Keratinocyte (primary cell): ENCODE measurements at regions not wholly inside any gene's neighbourhood (a gene's known extent, or its start where the extent isn't known, plus 50 kb on each side); places are given as distances from the start of the nearest gene placed in this dataset.

ENCODE experiments used
- EZH2 ChIP-seq: IDR thresholded peaks from one replicate; pipeline ENCODE4 v1.6.1; 2012; ENCODE audit warnings: inconsistent platforms, mild to moderate bottlenecking, low read length, moderate library complexity
- TF ChIP-seq, protein P1 (sequence below), 3 experiments: IDR thresholded peaks in 1 of 3; conservative IDR thresholded peaks in 1 of 3; optimal IDR thresholded peaks in 1 of 3; 2 replicates in 2 of 3; 3 replicates in 1 of 3; pipeline versions ENCODE3 to v1.5.1; 2011; ENCODE audit warnings: low read length in 3 of 3, mild to moderate bottlenecking in 3 of 3, moderate library complexity in 2 of 3, control low read depth in 1 of 3, inconsistent platforms in 1 of 3; ENCODE audit not compliant: insufficient read depth in 2 of 3; ENCODE audit errors: extremely low read depth in 1 of 3

DNA sequence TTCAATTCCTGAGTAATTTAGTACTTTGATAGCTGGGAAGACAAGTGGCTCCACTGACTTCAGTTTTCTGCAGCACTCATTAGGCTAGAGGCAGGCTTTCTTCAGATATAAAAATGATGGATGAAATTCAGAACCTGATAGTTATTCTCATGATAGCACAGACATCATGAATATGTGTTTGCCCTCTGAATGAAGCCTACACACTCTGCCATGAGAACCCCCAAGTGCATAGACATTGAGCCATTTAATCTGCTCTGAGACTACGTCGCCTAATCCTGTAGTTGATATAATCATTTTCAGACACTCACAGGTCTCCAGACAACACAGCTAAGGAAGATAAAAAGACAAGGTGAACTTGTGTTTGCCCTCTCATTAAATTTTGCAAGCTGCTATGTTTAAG lies 566.1 kb downstream of the AMY1C start:
- TF ChIP-seq, protein P1, sequence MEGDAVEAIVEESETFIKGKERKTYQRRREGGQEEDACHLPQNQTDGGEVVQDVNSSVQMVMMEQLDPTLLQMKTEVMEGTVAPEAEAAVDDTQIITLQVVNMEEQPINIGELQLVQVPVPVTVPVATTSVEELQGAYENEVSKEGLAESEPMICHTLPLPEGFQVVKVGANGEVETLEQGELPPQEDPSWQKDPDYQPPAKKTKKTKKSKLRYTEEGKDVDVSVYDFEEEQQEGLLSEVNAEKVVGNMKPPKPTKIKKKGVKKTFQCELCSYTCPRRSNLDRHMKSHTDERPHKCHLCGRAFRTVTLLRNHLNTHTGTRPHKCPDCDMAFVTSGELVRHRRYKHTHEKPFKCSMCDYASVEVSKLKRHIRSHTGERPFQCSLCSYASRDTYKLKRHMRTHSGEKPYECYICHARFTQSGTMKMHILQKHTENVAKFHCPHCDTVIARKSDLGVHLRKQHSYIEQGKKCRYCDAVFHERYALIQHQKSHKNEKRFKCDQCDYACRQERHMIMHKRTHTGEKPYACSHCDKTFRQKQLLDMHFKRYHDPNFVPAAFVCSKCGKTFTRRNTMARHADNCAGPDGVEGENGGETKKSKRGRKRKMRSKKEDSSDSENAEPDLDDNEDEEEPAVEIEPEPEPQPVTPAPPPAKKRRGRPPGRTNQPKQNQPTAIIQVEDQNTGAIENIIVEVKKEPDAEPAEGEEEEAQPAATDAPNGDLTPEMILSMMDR (optimal IDR thresholded peaks at IDR 0.05 in 1 of 3, IDR thresholded peaks at IDR 0.05 in 1 of 3, conservative IDR thresholded peaks at IDR 0.05 in 1 of 3; ENCODE audit: extremely low read depth in 1 of 3, insufficient read depth in 2 of 3, low read length in 3 of 3), result no peak
- TF ChIP-seq EZH2, result no peak
